SU-DHL-6 (cell line): ENCODE measurements at regions not wholly inside any gene's neighbourhood (a gene's known extent, or its start where the extent isn't known, plus 50 kb on each side); places are given as distances from the start of the nearest gene placed in this dataset.

ENCODE experiments used
- EZH2phosphoT487 ChIP-seq: fragments of 200-600 bp; sonication (generic), shearing (Covaris generic); conservative IDR thresholded peaks from 2 replicates; pipeline ENCODE4 v1.6.1; 2018; ENCODE audit warnings: mild to moderate bottlenecking, antibody characterized with exemption, low read length, moderate library complexity, mixed read lengths
- TF ChIP-seq, protein P1 (sequence below): fragments of 200-600 bp; sonication (generic); IDR thresholded peaks from one replicate; pipeline ENCODE4 v1.5.1; 2017; ENCODE audit warnings: antibody characterized with exemption, mild to moderate bottlenecking, low read length, moderate library complexity; ENCODE audit not compliant: insufficient read depth, poor library complexity, severe bottlenecking

DNA sequence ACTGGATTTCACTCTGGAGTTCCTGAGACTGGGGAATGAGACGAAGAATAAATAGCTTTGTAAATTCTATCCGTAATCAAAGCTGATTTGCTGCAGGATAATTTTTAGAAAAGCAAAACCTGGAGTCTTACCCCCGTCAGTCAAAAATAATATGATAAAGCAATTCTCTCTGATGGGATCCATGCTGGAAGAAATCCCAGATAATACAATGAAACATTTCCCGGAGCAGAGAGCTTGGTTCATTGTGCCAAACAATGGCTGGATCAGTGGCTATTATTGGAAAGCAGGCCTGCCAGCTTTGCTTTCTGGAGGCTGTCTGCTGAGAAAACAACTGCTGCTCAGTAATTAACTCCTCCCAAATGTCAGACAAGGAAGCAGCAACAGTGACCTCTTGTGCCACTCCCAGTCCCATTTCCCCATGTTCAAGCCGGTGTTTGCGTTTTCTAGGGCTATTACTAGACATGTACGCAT lies 609.4 kb upstream of the PCDH15 start:
- TF ChIP-seq, protein P1, sequence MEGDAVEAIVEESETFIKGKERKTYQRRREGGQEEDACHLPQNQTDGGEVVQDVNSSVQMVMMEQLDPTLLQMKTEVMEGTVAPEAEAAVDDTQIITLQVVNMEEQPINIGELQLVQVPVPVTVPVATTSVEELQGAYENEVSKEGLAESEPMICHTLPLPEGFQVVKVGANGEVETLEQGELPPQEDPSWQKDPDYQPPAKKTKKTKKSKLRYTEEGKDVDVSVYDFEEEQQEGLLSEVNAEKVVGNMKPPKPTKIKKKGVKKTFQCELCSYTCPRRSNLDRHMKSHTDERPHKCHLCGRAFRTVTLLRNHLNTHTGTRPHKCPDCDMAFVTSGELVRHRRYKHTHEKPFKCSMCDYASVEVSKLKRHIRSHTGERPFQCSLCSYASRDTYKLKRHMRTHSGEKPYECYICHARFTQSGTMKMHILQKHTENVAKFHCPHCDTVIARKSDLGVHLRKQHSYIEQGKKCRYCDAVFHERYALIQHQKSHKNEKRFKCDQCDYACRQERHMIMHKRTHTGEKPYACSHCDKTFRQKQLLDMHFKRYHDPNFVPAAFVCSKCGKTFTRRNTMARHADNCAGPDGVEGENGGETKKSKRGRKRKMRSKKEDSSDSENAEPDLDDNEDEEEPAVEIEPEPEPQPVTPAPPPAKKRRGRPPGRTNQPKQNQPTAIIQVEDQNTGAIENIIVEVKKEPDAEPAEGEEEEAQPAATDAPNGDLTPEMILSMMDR: no peak
- TF ChIP-seq EZH2phosphoT487: no peak
